ENCODE measurements at regions not wholly inside any gene's neighbourhood (a gene's known extent, or its start where the extent isn't known, plus 50 kb on each side); places are given as distances from the start of the nearest gene placed in this dataset.
"Not testable (repeated sequence)": the region's sequence is repeated elsewhere in the genome, so short reads cannot be mapped to it uniquely, and the experiment has no call there.

- H3K27ac Mint-ChIP-seq, POLR2A ChIA-PET: not testable (repeated sequence)
Measured at GRCh38 chr4:102397056-102397455, 51.8 kb upstream of the SLC39A8 start.

GRCh38 chr4:102399021-102399420 is 53.7 kb upstream of the SLC39A8 start:
- ChIA-PET POLR2A (no interaction called here), CTCF (no interaction called here)
- Mint-ChIP-seq H3K27ac (no peak overlapping the region), H3K9me3 (peaks cover 2% of the 10 kb centered on the region), H3K4me1 (no peaks in the 10 kb centered on the region), H3K27me3 (peaks cover 3% of the 10 kb centered on the region), H3K4me3 (no peak overlapping the region), H3K36me3 (ENCODE audit: low read depth) (no peaks in the 10 kb centered on the region)
- DNase-seq: no peak

More at GRCh38 chr4:102397056-102397455, 51.8 kb upstream of the SLC39A8 start:
- H3K27me3 Mint-ChIP-seq; H3K4me3 Mint-ChIP-seq; DNase-seq; H3K4me1 Mint-ChIP-seq; H3K9me3 Mint-ChIP-seq; H3K36me3 Mint-ChIP-seq (ENCODE audit: low read depth); CTCF ChIA-PET: not testable (repeated sequence)

GRCh38 chr4:102400898-102401297 is 55.6 kb upstream of the SLC39A8 start:
- Mint-ChIP-seq H3K27me3 (peaks cover 4% of the 10 kb centered on the region), H3K27ac (no peak overlapping the region), H3K4me1 (no peaks in the 10 kb centered on the region), H3K36me3 (ENCODE audit: low read depth) (no peaks in the 10 kb centered on the region), H3K9me3 (no peaks in the 10 kb centered on the region), H3K4me3 (no peak overlapping the region)
- DNase-seq: no peak
- CTCF ChIA-PET: no interaction called here
- POLR2A ChIA-PET: no interaction called here

- Mint-ChIP-seq H3K9me3 (no peaks in the 10 kb centered on the region), H3K27ac (no peak overlapping the region), H3K4me3 (no peak overlapping the region), H3K27me3 (peaks cover 4% of the 10 kb centered on the region), H3K36me3 (ENCODE audit: low read depth) (no peaks in the 10 kb centered on the region), H3K4me1 (no peaks in the 10 kb centered on the region)
- ChIA-PET CTCF (no interaction called here), POLR2A (no interaction called here)
- DNase-seq: no peak
Measured at GRCh38 chr4:102402223-102402622, 56.9 kb upstream of the SLC39A8 start.

GRCh38 chr4:102403116-102403515 is 57.8 kb upstream of the SLC39A8 start:
- Mint-ChIP-seq H3K4me3 (no peak overlapping the region), H3K36me3 (ENCODE audit: low read depth) (no peaks in the 10 kb centered on the region), H3K27me3 (peaks cover 4% of the 10 kb centered on the region), H3K9me3 (no peaks in the 10 kb centered on the region), H3K27ac (no peak overlapping the region), H3K4me1 (no peaks in the 10 kb centered on the region)
- ChIA-PET CTCF (no interaction called here), POLR2A (no interaction called here)
- DNase-seq: no peak

- no peaks in the 10 kb centered on the region for H3K36me3 Mint-ChIP-seq (ENCODE audit: low read depth)
- CTCF ChIA-PET: no interaction called here
- POLR2A ChIA-PET: no interaction called here
Measured at GRCh38 chr4:102404431-102404969, 59.2 kb upstream of the SLC39A8 start.

GRCh38 chr4:102405821-102406401 is 60.6 kb upstream of the SLC39A8 start:
- no peaks in the 10 kb centered on the region for H3K36me3 Mint-ChIP-seq (ENCODE audit: low read depth)
- H3K27me3 Mint-ChIP-seq: peaks cover 1% of the 10 kb centered on the region
- no peak overlapping the region for H3K4me3 Mint-ChIP-seq
- H3K27ac Mint-ChIP-seq: no peak overlapping the region
- H3K9me3 Mint-ChIP-seq: no peaks in the 10 kb centered on the region
- CTCF ChIA-PET: interaction anchor here (1.0 kb wide), 1 partner anchor 14 kb away, joined by 3 read pairs; no protein-coding TSS in a partner anchor
- POLR2A ChIA-PET: no interaction called here
- H3K4me1 Mint-ChIP-seq: no peaks in the 10 kb centered on the region
- no peak for DNase-seq

More at GRCh38 chr4:102404431-102404969, 59.2 kb upstream of the SLC39A8 start:
- H3K27ac Mint-ChIP-seq: no peak overlapping the region
- no peak overlapping the region for H3K4me3 Mint-ChIP-seq
- peaks cover 1% of the 10 kb centered on the region for H3K27me3 Mint-ChIP-seq
- no peak for DNase-seq
- H3K4me1 Mint-ChIP-seq: no peaks in the 10 kb centered on the region
- no peaks in the 10 kb centered on the region for H3K9me3 Mint-ChIP-seq

GRCh38 chr4:102410884-102411283 is 65.6 kb upstream of the SLC39A8 start:
- H3K27me3 Mint-ChIP-seq; H3K27ac Mint-ChIP-seq; H3K4me3 Mint-ChIP-seq; H3K36me3 Mint-ChIP-seq (ENCODE audit: low read depth); POLR2A ChIA-PET; CTCF ChIA-PET; H3K4me1 Mint-ChIP-seq; DNase-seq; H3K9me3 Mint-ChIP-seq: not testable (repeated sequence)

- Mint-ChIP-seq H3K27ac (no peak overlapping the region), H3K9me3 (no peaks in the 10 kb centered on the region), H3K4me1 (no peaks in the 10 kb centered on the region), H3K36me3 (ENCODE audit: low read depth) (no peaks in the 10 kb centered on the region), H3K4me3 (no peak overlapping the region), H3K27me3 (peaks cover 6% of the 10 kb centered on the region)
- no peak for DNase-seq
- ChIA-PET POLR2A (no interaction called here), CTCF (no interaction called here)
Measured at GRCh38 chr4:102411408-102411807, 66.1 kb upstream of the SLC39A8 start.

- POLR2A ChIA-PET: no interaction called here
- no peak for DNase-seq
- H3K4me1 Mint-ChIP-seq: no peaks in the 10 kb centered on the region
- H3K27me3 Mint-ChIP-seq: peaks cover 7% of the 10 kb centered on the region
- H3K9me3 Mint-ChIP-seq: no peaks in the 10 kb centered on the region
- H3K36me3 Mint-ChIP-seq (ENCODE audit: low read depth): no peaks in the 10 kb centered on the region
- CTCF ChIA-PET: interaction anchor here (1.5 kb wide), 2 partner anchors 14 to 72 kb away, joined by 3 read pairs; no protein-coding TSS in a partner anchor
- H3K4me3 Mint-ChIP-seq: no peak overlapping the region
- H3K27ac Mint-ChIP-seq: no peak overlapping the region
Measured at GRCh38 chr4:102416765-102417164, 71.5 kb upstream of the SLC39A8 start.

GRCh38 chr4:102420563-102421398 is 75.5 kb upstream of the SLC39A8 start:
- Mint-ChIP-seq H3K9me3 (no peaks in the 10 kb centered on the region), H3K36me3 (ENCODE audit: low read depth) (no peaks in the 10 kb centered on the region), H3K27me3 (peaks cover 4% of the 10 kb centered on the region), H3K4me1 (peaks cover 10% of the 10 kb centered on the region), H3K27ac (no peak overlapping the region), H3K4me3 (no peak overlapping the region)
- ChIA-PET CTCF (interaction anchor here (1.0 kb wide), 3 partner anchors 9 to 15 kb away, joined by 3 to 4 read pairs (median 4); no protein-coding TSS in a partner anchor), POLR2A (no interaction called here)
- no peak for DNase-seq

- Mint-ChIP-seq H3K4me1 (peaks cover 10% of the 10 kb centered on the region), H3K27me3 (no peaks in the 10 kb centered on the region), H3K27ac (no peak overlapping the region), H3K36me3 (ENCODE audit: low read depth) (peaks cover 3% of the 10 kb centered on the region), H3K9me3 (no peaks in the 10 kb centered on the region), H3K4me3 (no peak overlapping the region)
- CTCF ChIA-PET: interaction anchor here (0.6 to 1.0 kb wide), 3 partner anchors 8 to 450 kb away, joined by 3 to 5 read pairs (median 4); no protein-coding TSS in a partner anchor
- POLR2A ChIA-PET: no interaction called here
- DNase-seq: no peak
Measured at GRCh38 chr4:102422843-102423242, 77.6 kb upstream of the SLC39A8 start.

- CTCF ChIA-PET: interaction anchor here (1.0 to 1.8 kb wide), 2 partner anchors 8 to 9 kb away, joined by 5 read pairs; no protein-coding TSS in a partner anchor
- Mint-ChIP-seq H3K27me3 (no peaks in the 10 kb centered on the region), H3K27ac (no peak overlapping the region), H3K4me3 (no peak overlapping the region), H3K4me1 (peaks cover 10% of the 10 kb centered on the region), H3K36me3 (ENCODE audit: low read depth) (peaks cover 3% of the 10 kb centered on the region), H3K9me3 (no peaks in the 10 kb centered on the region)
- POLR2A ChIA-PET: no interaction called here
- DNase-seq: no peak
Measured at GRCh38 chr4:102423375-102423774, 77.8 kb upstream of the NFKB1 start.
